ENCODE measurements at regions not wholly inside any gene's neighbourhood (a gene's known extent, or its start where the extent isn't known, plus 50 kb on each side); places are given as distances from the start of the nearest gene placed in this dataset.
A peak's percentile ranks its signal among the peaks of the same experiment; 100 is the strongest.
"Not testable (repeated sequence)": the region's sequence is repeated elsewhere in the genome, so short reads cannot be mapped to it uniquely, and the experiment has no call there.

DNA sequence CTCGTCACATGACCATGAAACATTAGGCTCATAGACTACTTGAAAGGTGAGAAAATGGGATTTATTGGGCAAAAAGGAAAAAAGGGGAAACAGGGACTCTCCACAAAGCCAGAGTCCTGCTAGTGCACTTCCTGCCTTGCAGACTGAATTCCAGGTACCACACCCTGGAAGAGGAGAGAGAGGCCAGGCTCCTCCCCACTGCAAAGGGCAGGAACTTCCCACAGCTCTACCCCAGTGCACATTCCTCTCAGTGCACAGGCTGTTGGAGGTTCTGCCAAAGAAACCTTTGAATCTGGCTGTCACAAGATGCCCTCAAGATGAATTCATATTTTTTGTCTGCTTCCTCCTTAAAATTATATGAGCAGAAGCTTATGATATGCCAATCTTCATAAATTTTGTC lies 920.4 kb upstream of the GJE1 start:
- no peak for DNase-seq

DNA sequence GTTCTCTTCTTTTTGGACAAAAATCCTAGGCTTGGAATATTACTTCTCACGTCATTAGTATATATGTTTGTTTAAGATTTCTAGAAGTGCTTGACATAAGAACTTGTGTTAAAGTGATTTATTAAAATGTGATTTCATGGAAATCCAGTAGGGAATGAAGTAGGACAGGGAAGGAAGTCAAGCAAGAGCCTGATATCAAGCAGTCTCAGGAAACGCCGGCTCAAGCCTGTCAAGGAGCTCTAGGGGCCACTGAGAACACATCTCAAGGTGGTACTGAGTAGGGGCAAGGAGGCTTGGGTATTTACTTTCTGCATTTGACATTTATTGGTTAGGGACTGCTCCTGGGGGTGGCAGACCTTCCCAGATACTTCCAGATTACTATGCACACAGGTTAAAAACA lies 920.9 kb upstream of the GJE1 start:
- DNase-seq, result no peak

DNA sequence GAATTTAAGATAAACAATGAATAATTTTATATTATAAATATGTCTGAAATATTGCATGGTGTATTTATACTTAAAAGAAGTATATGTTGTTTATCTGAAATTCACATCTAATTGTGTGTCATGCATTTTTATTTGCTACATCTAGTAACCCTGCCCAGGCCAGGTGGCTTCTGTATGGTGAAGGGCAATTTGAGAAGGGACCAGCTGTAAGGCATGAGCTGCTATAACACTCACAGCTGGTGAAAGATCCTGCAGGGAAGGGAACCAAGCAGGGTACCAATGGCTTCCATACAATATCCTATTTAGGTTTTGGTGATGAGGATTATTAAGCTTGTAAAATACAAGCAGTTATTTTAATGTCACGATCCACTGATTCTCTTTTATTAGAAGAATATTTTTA lies 921.8 kb upstream of the GJE1 start:
- peak; percentile 11 for DNase-seq

GRCh38 chr6:141209890-141210289 lies 922.8 kb upstream of the GJE1 start:
- DNase-seq, result no peak

DNA sequence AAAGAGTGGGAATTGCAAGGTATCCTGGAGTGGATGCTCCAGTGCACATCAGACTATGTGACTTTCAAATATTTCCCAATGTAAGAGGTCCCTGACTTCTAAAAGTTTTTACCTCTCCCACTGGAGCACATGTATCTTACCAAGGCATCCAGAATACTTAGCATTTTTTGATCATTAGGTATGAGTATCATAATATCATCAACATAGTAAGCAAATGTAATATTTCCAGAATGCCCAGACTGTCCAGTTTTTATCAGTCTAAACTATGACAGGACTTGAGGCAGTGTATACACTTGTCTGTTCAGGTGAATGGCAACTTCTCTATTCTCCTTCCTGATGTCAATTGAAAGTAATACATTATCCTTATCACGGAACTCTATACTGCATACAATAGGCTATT lies 924.6 kb upstream of the GJE1 start:
- no peak for DNase-seq

- no peak for DNase-seq
Observed at GRCh38 chr6:141203902-141204575, 928.7 kb upstream of the GJE1 start.

- DNase-seq, result no peak
Observed at GRCh38 chr6:141202626-141203025, 930.1 kb upstream of the GJE1 start.

DNA sequence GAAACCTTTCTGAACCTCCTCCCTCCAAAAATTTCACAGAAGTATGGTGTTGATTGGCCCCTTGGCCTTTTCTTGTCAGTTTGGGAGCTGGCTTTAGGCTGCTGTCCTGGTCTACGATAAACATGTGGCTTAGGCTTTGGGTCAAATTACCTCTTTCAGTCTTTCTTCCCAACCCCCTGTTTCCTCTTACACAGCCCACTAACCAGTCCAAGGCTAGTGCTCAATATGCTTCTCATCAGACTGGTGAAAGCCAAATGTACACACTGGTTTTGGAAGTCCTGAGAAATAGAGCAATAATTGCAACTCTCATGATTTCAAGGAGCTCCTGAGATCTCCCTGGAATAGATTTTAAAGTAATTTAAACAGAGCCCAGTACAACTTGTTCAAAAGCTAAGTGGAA lies 933.7 kb upstream of the GJE1 start:
- DNase-seq, result no peak

- DNase-seq, result no peak
Observed at GRCh38 chr6:141195251-141195832, 937.4 kb upstream of the GJE1 start.

GRCh38 chr6:141183368-141183767 lies 949.4 kb upstream of the GJE1 start:
- no peak for DNase-seq

- DNase-seq, result not testable (repeated sequence)
Observed at GRCh38 chr6:141175458-141175857, 957.3 kb upstream of the GJE1 start.

DNA sequence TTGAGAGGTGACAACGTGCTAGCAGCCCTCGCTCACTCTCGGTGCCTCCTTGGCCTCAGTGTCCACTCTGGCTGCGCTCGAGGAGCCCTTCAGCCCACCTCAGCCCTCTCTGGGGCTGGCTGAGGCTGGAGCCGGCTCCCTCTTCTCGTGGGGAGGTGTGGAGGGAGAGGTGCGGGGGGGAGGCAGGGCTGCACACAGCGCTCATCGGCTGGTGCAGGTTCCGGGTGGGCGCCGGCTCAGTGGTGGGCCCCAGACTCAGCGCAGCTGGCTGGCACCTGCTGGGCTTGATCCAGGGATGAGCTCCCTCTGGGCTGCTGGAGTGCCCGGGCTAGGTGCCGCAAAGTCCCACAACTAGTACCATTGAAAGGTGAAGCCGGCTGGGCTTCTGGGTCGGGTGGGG lies 957.8 kb upstream of the GJE1 start:
- DNase-seq, result no peak

GRCh38 chr6:141173529-141173928 lies 959.2 kb upstream of the GJE1 start:
- no peak for DNase-seq

DNA sequence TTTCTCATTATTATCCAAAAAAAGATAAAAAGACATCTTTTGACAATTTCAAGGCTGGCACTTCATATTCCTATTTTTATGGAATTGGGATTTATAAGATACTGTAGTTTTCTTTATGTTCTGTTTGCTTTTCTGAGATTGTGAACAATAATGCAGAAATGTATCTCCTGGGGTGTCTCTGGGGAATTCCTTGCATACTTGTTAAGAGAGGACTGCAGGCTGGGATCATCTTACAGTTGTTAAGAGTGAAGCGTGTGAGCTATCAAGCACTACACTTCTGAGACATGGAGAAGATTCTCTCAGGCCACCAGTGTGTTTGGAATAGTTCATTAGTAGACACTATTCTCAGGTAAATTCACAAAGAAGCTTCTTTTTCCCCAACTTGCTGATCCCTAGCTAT lies 963.3 kb upstream of the GJE1 start:
- no peak for DNase-seq

GRCh38 chr6:141167945-141168344 lies 964.8 kb upstream of the GJE1 start:
- DNase-seq, result no peak

DNA sequence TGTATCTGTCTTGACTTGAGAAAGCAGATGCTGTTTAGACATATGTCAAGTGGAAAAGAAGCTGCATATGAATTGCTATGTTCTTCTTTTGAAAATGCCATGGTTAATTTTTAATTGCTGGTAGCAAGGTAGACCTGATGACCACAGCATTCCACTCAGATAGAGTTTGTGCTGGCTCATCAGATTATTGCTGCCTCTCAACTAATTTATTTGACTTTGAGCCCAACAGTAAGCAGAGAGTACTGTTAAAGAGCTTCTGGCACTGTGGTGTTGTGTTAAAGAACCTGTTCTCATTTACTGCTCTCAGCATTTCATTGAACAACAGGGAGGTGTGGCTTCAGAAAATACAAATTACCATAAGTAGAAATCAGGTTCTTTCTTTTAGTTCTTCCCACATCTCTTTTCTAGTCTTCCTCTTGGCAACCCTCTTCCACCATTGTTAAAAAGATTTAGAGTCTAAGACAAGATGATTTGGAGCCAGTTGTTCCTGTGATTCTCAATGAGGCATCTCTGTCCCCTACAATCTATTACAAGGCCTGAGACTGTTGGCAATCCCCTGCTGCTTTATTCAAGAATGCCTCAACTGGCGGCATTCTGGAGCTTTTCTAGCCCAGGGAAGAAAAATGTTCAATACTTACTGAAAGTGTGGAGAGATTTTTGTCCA lies 967.6 kb upstream of the GJE1 start:
- DNase-seq, result peak; percentile 41

DNA sequence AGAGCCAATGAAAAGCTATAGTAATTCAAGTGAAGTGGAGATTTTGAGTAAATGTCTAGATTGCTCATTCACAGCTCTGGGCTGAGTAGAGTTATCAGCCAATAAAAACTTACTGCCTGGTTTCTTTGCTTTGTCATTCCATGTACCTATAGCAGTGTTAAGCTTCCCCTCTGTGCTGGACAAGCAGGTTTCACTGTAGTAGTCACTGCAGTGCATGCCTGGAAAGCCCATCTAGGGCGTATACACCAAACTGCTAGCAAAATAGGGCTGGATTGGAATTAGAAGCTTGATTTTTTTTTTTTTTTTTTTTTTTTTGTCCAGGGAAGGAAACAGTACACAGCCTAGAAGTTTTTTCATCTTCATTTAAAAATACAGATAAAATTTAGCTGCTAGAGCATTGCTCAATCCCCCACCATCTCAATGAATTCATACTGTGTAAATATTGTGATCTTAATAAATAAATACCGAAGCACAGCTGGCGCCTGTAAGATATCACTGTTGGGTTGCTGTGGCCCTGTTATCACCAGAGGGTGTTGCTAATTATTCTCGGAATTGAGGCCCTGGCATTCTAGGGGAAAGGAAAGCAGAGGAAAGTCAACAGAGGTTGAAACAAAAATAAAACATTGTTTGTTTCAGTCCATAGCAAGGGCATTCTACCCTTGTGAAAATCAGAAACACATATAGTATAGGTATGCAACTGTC lies 968.5 kb upstream of the GJE1 start:
- DNase-seq, result peak; percentile 56

- DNase-seq, result no peak
Observed at GRCh38 chr6:141163107-141163506, 969.6 kb upstream of the GJE1 start.

- no peak for DNase-seq
Observed at GRCh38 chr6:141158740-141159139, 974.0 kb upstream of the GJE1 start.

GRCh38 chr6:141153563-141153962 lies 979.2 kb upstream of the GJE1 start:
- DNase-seq, result no peak

GRCh38 chr6:141152951-141153350 lies 979.8 kb upstream of the GJE1 start:
- DNase-seq, result no peak

- no peak for DNase-seq
Observed at GRCh38 chr6:141151710-141152417, 980.9 kb upstream of the GJE1 start.

- no peak for DNase-seq
Observed at GRCh38 chr6:141141870-141142269, 990.9 kb upstream of the GJE1 start.

Data from NCI-H510A treated with DMSO at 0.1 percent for 48 hours (cell line).